Bronchial epithelial cell (primary cell): ENCODE measurements at regions not wholly inside any gene's neighbourhood (a gene's known extent, or its start where the extent isn't known, plus 50 kb on each side); places are given as distances from the start of the nearest gene placed in this dataset.

Experiments
- DNase-seq: peaks from one replicate; pipeline ENCODE4 v3.0.0-alpha.2; 2010; ENCODE audit warnings: low read depth
- FAIRE-seq: peaks from 2 replicates; lab custom pipeline; 2011; peaks lifted over from hg19 to GRCh38; lab: Jason Lieb, UNC
- H3K27me3 ChIP-seq: 2 replicates; pipeline ENCODE4 v1.5.1; 2011; ENCODE audit warnings: low read length; ENCODE audit not compliant: control insufficient read depth, insufficient read depth
- H3K36me3 ChIP-seq: 2 replicates; pipeline ENCODE4 v1.5.1; 2011; ENCODE audit warnings: low read length; ENCODE audit not compliant: control insufficient read depth, insufficient read depth
- H3K4me3 ChIP-seq: 2 replicates; pipeline ENCODE4 v1.5.1; 2011; ENCODE audit warnings: mild to moderate bottlenecking, low read depth, low read length, control low read depth
- TF ChIP-seq, protein P1 (sequence below): IDR thresholded peaks from 2 replicates; pipeline ENCODE4 v1.5.1; 2011; ENCODE audit warnings: mild to moderate bottlenecking, moderate library complexity, low read length, control low read depth, inconsistent platforms; ENCODE audit not compliant: insufficient read depth, severe bottlenecking

DNA sequence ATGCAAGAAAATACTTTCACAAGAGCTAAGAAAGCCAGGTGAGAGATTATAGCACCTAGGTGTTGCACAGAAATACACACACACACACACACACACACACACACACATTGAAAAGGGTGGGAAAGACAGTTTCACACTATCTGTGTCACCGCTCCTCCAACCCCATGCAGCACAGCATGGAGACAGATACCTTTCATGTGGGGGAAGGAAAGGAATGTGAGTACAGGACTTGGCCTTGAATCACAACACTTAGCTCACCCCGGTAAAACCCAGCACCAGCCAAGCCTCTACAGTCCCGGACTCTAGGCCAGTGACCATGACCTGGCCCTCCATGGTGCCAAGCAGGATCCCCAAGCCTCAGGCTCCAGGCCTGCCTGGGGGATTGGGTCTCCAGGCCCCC lies 462.0 kb upstream of the SPRY2 start:
- Histone ChIP-seq H3K4me3 (no peak overlapping the region), H3K27me3 (no peaks in the 10 kb centered on the region), H3K36me3 (no peaks in the 10 kb centered on the region)
- FAIRE-seq (no peak), DNase-seq (no peak)
- TF ChIP-seq, protein P1, sequence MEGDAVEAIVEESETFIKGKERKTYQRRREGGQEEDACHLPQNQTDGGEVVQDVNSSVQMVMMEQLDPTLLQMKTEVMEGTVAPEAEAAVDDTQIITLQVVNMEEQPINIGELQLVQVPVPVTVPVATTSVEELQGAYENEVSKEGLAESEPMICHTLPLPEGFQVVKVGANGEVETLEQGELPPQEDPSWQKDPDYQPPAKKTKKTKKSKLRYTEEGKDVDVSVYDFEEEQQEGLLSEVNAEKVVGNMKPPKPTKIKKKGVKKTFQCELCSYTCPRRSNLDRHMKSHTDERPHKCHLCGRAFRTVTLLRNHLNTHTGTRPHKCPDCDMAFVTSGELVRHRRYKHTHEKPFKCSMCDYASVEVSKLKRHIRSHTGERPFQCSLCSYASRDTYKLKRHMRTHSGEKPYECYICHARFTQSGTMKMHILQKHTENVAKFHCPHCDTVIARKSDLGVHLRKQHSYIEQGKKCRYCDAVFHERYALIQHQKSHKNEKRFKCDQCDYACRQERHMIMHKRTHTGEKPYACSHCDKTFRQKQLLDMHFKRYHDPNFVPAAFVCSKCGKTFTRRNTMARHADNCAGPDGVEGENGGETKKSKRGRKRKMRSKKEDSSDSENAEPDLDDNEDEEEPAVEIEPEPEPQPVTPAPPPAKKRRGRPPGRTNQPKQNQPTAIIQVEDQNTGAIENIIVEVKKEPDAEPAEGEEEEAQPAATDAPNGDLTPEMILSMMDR: no peak

DNA sequence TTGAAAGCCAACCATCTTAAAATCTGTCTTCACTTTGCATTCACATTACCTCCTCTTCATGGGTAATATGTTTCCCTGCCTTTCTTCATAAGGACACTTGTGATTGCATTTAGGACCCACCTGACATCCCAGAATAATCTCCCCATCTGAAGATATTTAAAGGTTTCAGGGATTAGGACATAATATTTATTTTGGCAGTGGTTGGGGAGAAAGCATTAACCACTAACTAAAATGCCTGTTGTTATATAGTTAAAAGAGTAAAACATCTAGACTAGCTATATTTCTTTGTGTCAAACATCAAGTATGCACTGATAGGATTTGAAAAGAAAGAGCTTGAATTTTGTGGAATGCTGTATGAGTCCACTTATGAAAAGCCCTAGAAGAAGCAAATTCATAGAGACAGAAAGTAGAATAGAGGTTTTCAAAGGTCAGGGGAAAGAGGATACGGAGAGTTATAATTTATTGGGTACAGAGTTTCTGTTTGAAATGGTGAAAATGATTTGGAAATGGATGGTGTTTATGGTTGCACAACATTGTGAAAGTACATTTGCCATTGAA lies 457.7 kb upstream of the SPRY2 start:
- DNase-seq (no peak), FAIRE-seq (no peak)
- TF ChIP-seq, protein P1: no peak

DNA sequence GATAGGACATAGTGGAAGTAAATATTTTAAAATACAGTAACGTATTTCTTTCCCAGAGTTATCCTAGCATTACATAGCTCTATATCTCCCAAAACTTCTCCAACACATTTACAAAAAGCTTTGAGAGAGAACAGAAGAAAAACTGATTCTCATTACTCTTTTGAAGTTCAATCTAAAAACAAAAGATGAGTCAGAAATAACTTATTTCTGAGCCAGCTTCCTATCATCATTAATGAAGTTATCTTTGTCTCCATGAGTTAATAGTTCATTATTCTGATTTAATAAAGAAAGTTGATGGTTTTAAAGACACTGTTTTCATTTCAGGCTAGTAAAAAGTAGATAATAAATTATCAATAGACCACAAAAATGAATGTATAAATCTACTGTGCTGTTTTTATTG lies 446.7 kb upstream of the SPRY2 start:
- no peaks in the 10 kb centered on the region for H3K27me3 ChIP-seq
- TF ChIP-seq, protein P1: no peak
- DNase-seq: no peak
- no peaks in the 10 kb centered on the region for H3K36me3 ChIP-seq
- H3K4me3 ChIP-seq: no peak overlapping the region
- FAIRE-seq: no peak

More for the DNA sequence above, 457.7 kb upstream of the SPRY2 start:
- Histone ChIP-seq H3K4me3 (no peak overlapping the region), H3K36me3 (no peaks in the 10 kb centered on the region), H3K27me3 (no peaks in the 10 kb centered on the region)

DNA sequence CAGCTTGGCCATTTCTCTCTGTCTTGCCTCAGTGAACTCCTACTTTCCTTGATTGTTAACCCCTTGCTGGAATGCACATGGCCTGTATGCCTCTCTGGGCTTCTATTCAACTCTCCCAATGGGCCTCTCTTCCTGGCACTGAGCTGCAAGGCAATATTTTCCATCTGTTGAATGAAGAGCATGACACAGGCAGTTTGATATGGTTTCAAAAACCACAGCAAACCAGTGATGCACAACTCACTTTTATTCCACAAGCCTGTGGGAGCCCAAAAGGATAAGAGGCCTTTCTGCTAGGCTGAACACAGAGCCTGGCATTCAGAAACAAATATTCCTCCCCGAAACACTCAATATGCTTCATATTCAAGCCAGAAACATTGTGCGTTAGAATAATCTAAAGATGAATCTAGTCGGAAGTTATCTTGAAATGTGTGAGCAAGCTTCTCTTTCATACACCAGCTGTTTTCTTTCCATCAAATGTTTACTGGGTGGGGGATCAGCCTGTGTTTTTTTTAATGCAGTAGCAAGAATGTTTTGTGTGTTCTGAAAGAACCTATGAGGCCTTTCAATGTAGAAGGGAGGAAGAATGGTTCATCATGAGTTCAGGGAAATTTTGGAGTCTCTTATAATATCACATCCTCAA lies 443.1 kb upstream of the SPRY2 start:
- DNase-seq (no peak), FAIRE-seq (no peak)
- Histone ChIP-seq H3K4me3 (no peak overlapping the region), H3K36me3 (no peaks in the 10 kb centered on the region), H3K27me3 (no peaks in the 10 kb centered on the region)
- TF ChIP-seq, protein P1: no peak

DNA sequence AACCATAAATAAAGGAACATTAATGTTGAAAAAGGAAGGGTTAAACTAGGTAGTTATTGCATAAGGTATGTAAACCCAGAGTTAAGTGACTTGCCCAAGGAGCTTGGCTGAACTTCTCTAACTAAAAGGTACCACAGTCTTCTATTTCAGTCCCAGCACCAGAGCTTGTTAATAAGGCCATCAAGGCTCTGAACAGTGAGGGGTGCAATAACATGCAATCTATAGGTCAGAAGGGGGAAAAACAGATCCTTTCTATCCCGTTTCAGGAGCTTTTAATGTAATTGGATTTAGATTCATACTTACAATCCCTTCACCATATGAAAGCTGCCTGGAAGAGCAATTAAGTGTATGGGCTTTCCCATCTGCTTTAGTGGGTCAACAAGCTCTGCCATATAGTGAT lies 441.5 kb upstream of the SPRY2 start:
- no peak overlapping the region for H3K4me3 ChIP-seq
- TF ChIP-seq, protein P1: no peak
- no peaks in the 10 kb centered on the region for H3K27me3 ChIP-seq
- FAIRE-seq (no peak), DNase-seq (no peak)
- H3K36me3 ChIP-seq: no peaks in the 10 kb centered on the region

DNA sequence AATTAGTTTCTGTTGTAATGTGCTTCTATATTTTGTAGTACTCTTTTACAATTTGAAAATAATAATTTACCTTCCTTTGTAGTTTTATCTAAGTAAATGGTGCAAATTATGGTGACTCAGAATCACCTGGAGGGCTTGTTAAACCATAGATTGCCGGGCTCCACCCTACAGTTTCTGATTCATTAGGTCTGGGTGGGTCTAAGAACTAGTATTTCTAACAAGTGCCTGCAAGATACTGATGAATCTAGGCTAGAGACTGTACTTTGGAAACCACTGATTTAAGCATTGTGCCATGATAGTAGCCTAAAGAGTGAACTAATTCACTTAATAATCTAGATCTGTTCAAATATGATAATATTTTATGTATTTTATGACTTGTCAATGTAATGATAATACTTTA lies 437.4 kb upstream of the SPRY2 start:
- peak; percentile 95 for DNase-seq
- FAIRE-seq: no peak
- no peaks in the 10 kb centered on the region for H3K27me3 ChIP-seq

More for the DNA sequence above, 437.4 kb upstream of the SPRY2 start:
- Histone ChIP-seq H3K36me3 (no peaks in the 10 kb centered on the region), H3K4me3 (no peak overlapping the region)
- TF ChIP-seq, protein P1: no peak
